ENCODE measurements at regions not wholly inside any gene's neighbourhood (a gene's known extent, or its start where the extent isn't known, plus 50 kb on each side); places are given as distances from the start of the nearest gene placed in this dataset.

DNA sequence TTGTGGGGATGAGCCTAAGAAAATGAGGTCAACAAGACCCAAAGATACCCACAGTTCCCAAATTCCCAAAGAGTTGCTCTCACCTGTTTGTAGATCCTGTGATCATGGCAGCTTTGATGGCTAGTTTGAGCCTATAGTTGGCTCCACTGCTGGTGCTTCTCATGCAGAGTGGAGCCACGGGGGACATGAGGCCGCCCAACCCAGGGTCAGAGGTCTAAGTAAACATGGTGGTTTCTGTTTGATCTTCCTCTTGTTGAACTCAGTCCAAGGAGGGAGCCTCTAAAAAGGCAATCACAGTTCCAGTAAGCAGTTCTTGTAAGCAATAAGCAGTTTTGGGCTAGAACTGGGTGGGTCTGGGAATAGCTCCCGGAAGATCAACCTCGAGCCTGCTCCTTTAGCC, 125.6 kb upstream of the DHRS4 start:
- no peak overlapping the region for H3K4ac ChIP-seq (ENCODE audit: low read depth, low read length)
- H3K27ac ChIP-seq (ENCODE audit: insufficient read length, low read depth, low read length): no peak overlapping the region
- no peak overlapping the region for H4K8ac ChIP-seq (replicated peaks; ENCODE audit: insufficient read length, low read depth, low read length)
- H2AK5ac ChIP-seq (ENCODE audit: insufficient read length, low read length): no peak overlapping the region
- H3K27ac Mint-ChIP-seq: no peak overlapping the region
- no peak overlapping the region for H2BK12ac ChIP-seq (ENCODE audit: insufficient read length, low read depth, low read length)
- H3K9me3 ChIP-seq (ENCODE audit: control insufficient read depth, low read depth, low read length): peaks cover 36% of the 10 kb centered on the region
- H3K27me3 Mint-ChIP-seq (ENCODE audit: low read depth): peaks cover 1% of the 10 kb centered on the region; the same call in 1 of the 2 replicates
- no peak overlapping the region for H3K14ac ChIP-seq (ENCODE audit: insufficient read depth, low read length)
- H3K79me1 ChIP-seq (ENCODE audit: insufficient read depth, low read depth, low read length, poor library complexity, severe bottlenecking): no peaks in the 10 kb centered on the region
- no peak overlapping the region for H2BK15ac ChIP-seq (ENCODE audit: low read depth, low read length)
- no peaks in the 10 kb centered on the region for H3K79me2 ChIP-seq (ENCODE audit: insufficient read depth, low read length)
- no peaks in the 10 kb centered on the region for H4K20me1 ChIP-seq (ENCODE audit: control insufficient read depth, insufficient read depth, insufficient read length)
- H3K23me2 ChIP-seq (ENCODE audit: insufficient read length, low read depth, low read length, poor library complexity, severe bottlenecking): no peaks in the 10 kb centered on the region
- H3K56ac ChIP-seq (ENCODE audit: insufficient read length, low read depth, low read length): no peak overlapping the region
- peaks cover 0 to 23% (median 7%) of the 10 kb centered on the region in 3 experiments; a peak in 3 of 7 replicates for H3K36me3 Mint-ChIP-seq (ENCODE audit: insufficient read depth in 1 of 3, low read depth in 3 of 3)
- TF ChIP-seq, protein P1, sequence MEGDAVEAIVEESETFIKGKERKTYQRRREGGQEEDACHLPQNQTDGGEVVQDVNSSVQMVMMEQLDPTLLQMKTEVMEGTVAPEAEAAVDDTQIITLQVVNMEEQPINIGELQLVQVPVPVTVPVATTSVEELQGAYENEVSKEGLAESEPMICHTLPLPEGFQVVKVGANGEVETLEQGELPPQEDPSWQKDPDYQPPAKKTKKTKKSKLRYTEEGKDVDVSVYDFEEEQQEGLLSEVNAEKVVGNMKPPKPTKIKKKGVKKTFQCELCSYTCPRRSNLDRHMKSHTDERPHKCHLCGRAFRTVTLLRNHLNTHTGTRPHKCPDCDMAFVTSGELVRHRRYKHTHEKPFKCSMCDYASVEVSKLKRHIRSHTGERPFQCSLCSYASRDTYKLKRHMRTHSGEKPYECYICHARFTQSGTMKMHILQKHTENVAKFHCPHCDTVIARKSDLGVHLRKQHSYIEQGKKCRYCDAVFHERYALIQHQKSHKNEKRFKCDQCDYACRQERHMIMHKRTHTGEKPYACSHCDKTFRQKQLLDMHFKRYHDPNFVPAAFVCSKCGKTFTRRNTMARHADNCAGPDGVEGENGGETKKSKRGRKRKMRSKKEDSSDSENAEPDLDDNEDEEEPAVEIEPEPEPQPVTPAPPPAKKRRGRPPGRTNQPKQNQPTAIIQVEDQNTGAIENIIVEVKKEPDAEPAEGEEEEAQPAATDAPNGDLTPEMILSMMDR (conservative IDR thresholded peaks at IDR 0.05): no peak
- no peaks in the 10 kb centered on the region for H3K4me1 Mint-ChIP-seq
- no peak overlapping the region for H3K4me2 ChIP-seq (ENCODE audit: insufficient read depth, insufficient read length, low read length)
- no peak overlapping the region for H2BK5ac ChIP-seq (ENCODE audit: insufficient read length, low read length)
- H2BK120ac ChIP-seq (ENCODE audit: low read depth, low read length, poor library complexity, severe bottlenecking): no peak overlapping the region
- H4K5ac ChIP-seq (ENCODE audit: insufficient read length, low read depth, low read length): no peak overlapping the region
- H3K9ac ChIP-seq (ENCODE audit: extremely low read depth, insufficient read length, low read length): no peak overlapping the region
- peaks cover 0 to 57% of the 10 kb centered on the region in 2 experiments; a peak in 2 of 5 replicates for H3K9me3 Mint-ChIP-seq
- no peak overlapping the region for H3K23ac ChIP-seq (ENCODE audit: insufficient read length, low read depth, low read length)
- H3T11ph ChIP-seq (ENCODE audit: low read length): no peak overlapping the region
- H3K18ac ChIP-seq (ENCODE audit: insufficient read length, low read depth, low read length): no peak overlapping the region
- WGBS (ENCODE audit: extremely low coverage, insufficient read length, low lambda C conversion rate): no CpG with 5 or more reads among the region's 4 CpGs
- DNase-seq: no peak
- no peaks in the 10 kb centered on the region for H3K4me1 ChIP-seq (ENCODE audit: insufficient read depth, low read length)
- no peak overlapping the region for H4K91ac ChIP-seq (ENCODE audit: insufficient read length, low read depth, low read length)
- no peak overlapping the region for H3K4me3 Mint-ChIP-seq
- no peak overlapping the region for H2BK20ac ChIP-seq (ENCODE audit: low read depth, low read length, poor library complexity, severe bottlenecking)
- H3K27me3 ChIP-seq (ENCODE audit: insufficient read depth, low read length): no peaks in the 10 kb centered on the region
- H2AFZ ChIP-seq (ENCODE audit: low read length): no peak overlapping the region
